GM18511 (cell line): ENCODE measurements at regions not wholly inside any gene's neighbourhood (a gene's known extent, or its start where the extent isn't known, plus 50 kb on each side); places are given as distances from the start of the nearest gene placed in this dataset.

Experiments
- ATAC-seq: cut with Tn5 transposase; IDR thresholded peaks from one replicate; pipeline ENCODE4 v1.9.1; 2021; ENCODE audit warnings: mild to moderate bottlenecking, moderate library complexity; ENCODE audit not compliant: unreplicated experiment

- no peak for ATAC-seq
Observed at GRCh38 chr9:26579056-26579455, 313.5 kb downstream of the CAAP1 start.

GRCh38 chr9:26574898-26575440, 317.6 kb downstream of the CAAP1 start:
- ATAC-seq = no peak

- no peak for ATAC-seq
Observed at GRCh38 chr9:26574256-26574655, 318.3 kb downstream of the CAAP1 start.

GRCh38 chr9:26567976-26568375, 324.6 kb downstream of the CAAP1 start:
- no peak for ATAC-seq

- ATAC-seq = no peak
Observed at GRCh38 chr9:26566141-26566540, 326.5 kb downstream of the CAAP1 start.

GRCh38 chr9:26565118-26565517, 327.5 kb downstream of the CAAP1 start:
- no peak for ATAC-seq

GRCh38 chr9:26562338-26562737, 330.3 kb downstream of the CAAP1 start:
- no peak for ATAC-seq

- no peak for ATAC-seq
Observed at GRCh38 chr9:26561928-26562327, 330.7 kb downstream of the CAAP1 start.

- ATAC-seq = no peak
Observed at GRCh38 chr9:26559506-26559905, 333.1 kb downstream of the CAAP1 start.

GRCh38 chr9:26551971-26552370, 340.6 kb downstream of the CAAP1 start:
- ATAC-seq = no peak

GRCh38 chr9:26551451-26551850, 341.2 kb downstream of the CAAP1 start:
- no peak for ATAC-seq

- ATAC-seq = no peak
Observed at GRCh38 chr9:26548781-26549290, 343.8 kb downstream of the CAAP1 start.

- no peak for ATAC-seq
Observed at GRCh38 chr9:26539867-26540493, 352.6 kb downstream of the CAAP1 start.

GRCh38 chr9:26537211-26537610, 355.4 kb downstream of the CAAP1 start:
- ATAC-seq = no peak

GRCh38 chr9:26535151-26535550, 357.5 kb downstream of the CAAP1 start:
- ATAC-seq = no peak

- no peak for ATAC-seq
Observed at GRCh38 chr9:26530841-26531240, 361.8 kb downstream of the CAAP1 start.

GRCh38 chr9:26527931-26528330, 364.7 kb downstream of the CAAP1 start:
- ATAC-seq = no peak

GRCh38 chr9:26524267-26524666, 368.3 kb downstream of the CAAP1 start:
- ATAC-seq = no peak

GRCh38 chr9:26523577-26523976, 369.0 kb downstream of the CAAP1 start:
- no peak for ATAC-seq

- no peak for ATAC-seq
Observed at GRCh38 chr9:26520141-26520540, 372.5 kb downstream of the CAAP1 start.

GRCh38 chr9:26516773-26517343, 375.7 kb downstream of the CAAP1 start:
- no peak for ATAC-seq

GRCh38 chr9:26513730-26514129, 378.9 kb downstream of the CAAP1 start:
- ATAC-seq = no peak
